Activated CD4-positive, alpha-beta T cell treated with anti-CD3 and anti-CD28 coated beads, Interleukin-2, Interleukin-6, amounts not matched to agents 100 ng/mL and 50 ng/mL, durations not matched to agents 16 hours and 8 hours (primary cell): ENCODE measurements at regions not wholly inside any gene's neighbourhood (a gene's known extent, or its start where the extent isn't known, plus 50 kb on each side); places are given as distances from the start of the nearest gene placed in this dataset.
A peak's percentile ranks its signal among the peaks of the same experiment; 100 is the strongest.
"Not testable (repeated sequence)": the region's sequence is repeated elsewhere in the genome, so short reads cannot be mapped to it uniquely, and the experiment has no call there.

Experiments
- DNase-seq: peaks from one replicate; pipeline ENCODE4 v3.0.0-alpha.2; 2020

GRCh38 chr6:137969874-137970273 is 102.8 kb downstream of the TNFAIP3 start:
- DNase-seq, result no peak

GRCh38 chr6:137970368-137970767 is 103.3 kb downstream of the TNFAIP3 start:
- DNase-seq, result no peak

- no peak for DNase-seq
These were observed 106.1 kb downstream of the TNFAIP3 start for GRCh38 chr6:137973201-137973600.

- peak; percentile 68 for DNase-seq
These were observed 108.3 kb downstream of the TNFAIP3 start for GRCh38 chr6:137975188-137975940.

GRCh38 chr6:137976430-137976829 is 109.4 kb downstream of the TNFAIP3 start:
- DNase-seq, result no peak

- DNase-seq, result no peak
These were observed 110.1 kb downstream of the TNFAIP3 start for GRCh38 chr6:137977206-137977605.

GRCh38 chr6:137977814-137978213 is 110.8 kb downstream of the TNFAIP3 start:
- no peak for DNase-seq

- peak; percentile 61 for DNase-seq
These were observed 111.3 kb downstream of the TNFAIP3 start for GRCh38 chr6:137978252-137978896.

GRCh38 chr6:137979263-137979662 is 112.2 kb downstream of the TNFAIP3 start:
- DNase-seq, result not testable (repeated sequence)

GRCh38 chr6:137980777-137981176 is 113.7 kb downstream of the TNFAIP3 start:
- no peak for DNase-seq

- DNase-seq, result no peak
These were observed 114.7 kb downstream of the TNFAIP3 start for GRCh38 chr6:137981758-137982157.

- DNase-seq, result no peak
These were observed 115.5 kb downstream of the TNFAIP3 start for GRCh38 chr6:137982418-137983189.

GRCh38 chr6:137983269-137983668 is 116.2 kb downstream of the TNFAIP3 start:
- no peak for DNase-seq

- DNase-seq, result no peak
These were observed 117.6 kb downstream of the PERP start for GRCh38 chr6:137989664-137990063.

GRCh38 chr6:137995371-137995770 is 111.8 kb downstream of the PERP start:
- no peak for DNase-seq

- DNase-seq, result no peak
These were observed 108.7 kb downstream of the PERP start for GRCh38 chr6:137998461-137999019.

GRCh38 chr6:137999815-138000214 is 107.4 kb downstream of the PERP start:
- DNase-seq, result no peak

- no peak for DNase-seq
These were observed 106.3 kb downstream of the PERP start for GRCh38 chr6:138000941-138001340.

- peak; percentile 69 for DNase-seq
These were observed 105.4 kb downstream of the PERP start for GRCh38 chr6:138001750-138002349.

- peak; percentile 48 for DNase-seq
These were observed 102.6 kb downstream of the PERP start for GRCh38 chr6:138004430-138005287.

GRCh38 chr6:138005846-138006245 is 101.4 kb downstream of the PERP start:
- DNase-seq, result peak; percentile 4

- peak; percentile 32 for DNase-seq
These were observed 100.2 kb downstream of the PERP start for GRCh38 chr6:138007014-138007472.
